ENCODE measurements at regions not wholly inside any gene's neighbourhood (a gene's known extent, or its start where the extent isn't known, plus 50 kb on each side); places are given as distances from the start of the nearest gene placed in this dataset.

DNA sequence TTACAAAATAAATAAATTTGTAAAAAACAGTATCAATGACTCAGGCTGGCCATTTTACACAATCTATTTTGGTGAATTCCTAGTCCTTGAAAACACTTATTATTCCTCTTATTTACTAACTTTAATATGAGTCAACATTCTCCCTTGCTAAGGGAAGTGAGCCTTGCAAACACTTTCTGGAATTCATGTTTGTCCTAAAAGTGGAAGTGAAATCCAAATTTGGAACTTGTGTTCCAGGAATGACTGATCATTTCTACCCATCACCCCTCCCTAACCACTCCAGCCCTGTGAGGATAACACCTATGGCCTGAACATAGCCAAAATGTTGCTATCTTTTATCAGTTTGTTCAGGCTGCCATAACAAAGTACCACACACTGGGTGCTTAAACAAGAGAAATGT lies 83.1 kb downstream of the OR5AK2 start:
- peak overlapping the region; percentile 80 for H3K27ac ChIP-seq
- H3K36me3 ChIP-seq (replicated peaks; ENCODE audit: insufficient read depth, low read depth): no peaks in the 10 kb centered on the region
- no peak overlapping the region for H3K4me2 ChIP-seq
- no peak for TF ChIP-seq EZH2 (IDR thresholded peaks at IDR 0.05; ENCODE audit: borderline replicate concordance)
- TF ChIP-seq, protein P1, sequence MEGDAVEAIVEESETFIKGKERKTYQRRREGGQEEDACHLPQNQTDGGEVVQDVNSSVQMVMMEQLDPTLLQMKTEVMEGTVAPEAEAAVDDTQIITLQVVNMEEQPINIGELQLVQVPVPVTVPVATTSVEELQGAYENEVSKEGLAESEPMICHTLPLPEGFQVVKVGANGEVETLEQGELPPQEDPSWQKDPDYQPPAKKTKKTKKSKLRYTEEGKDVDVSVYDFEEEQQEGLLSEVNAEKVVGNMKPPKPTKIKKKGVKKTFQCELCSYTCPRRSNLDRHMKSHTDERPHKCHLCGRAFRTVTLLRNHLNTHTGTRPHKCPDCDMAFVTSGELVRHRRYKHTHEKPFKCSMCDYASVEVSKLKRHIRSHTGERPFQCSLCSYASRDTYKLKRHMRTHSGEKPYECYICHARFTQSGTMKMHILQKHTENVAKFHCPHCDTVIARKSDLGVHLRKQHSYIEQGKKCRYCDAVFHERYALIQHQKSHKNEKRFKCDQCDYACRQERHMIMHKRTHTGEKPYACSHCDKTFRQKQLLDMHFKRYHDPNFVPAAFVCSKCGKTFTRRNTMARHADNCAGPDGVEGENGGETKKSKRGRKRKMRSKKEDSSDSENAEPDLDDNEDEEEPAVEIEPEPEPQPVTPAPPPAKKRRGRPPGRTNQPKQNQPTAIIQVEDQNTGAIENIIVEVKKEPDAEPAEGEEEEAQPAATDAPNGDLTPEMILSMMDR (IDR thresholded peaks at IDR 0.05; ENCODE audit: poor library complexity): no peak
- TF ChIP-seq EZH2phosphoT487 (IDR thresholded peaks at IDR 0.05; ENCODE audit: low read depth, severe bottlenecking, unreplicated experiment): no peak
- no peak for DNase-seq (ENCODE audit: low spot score)
- H3K4me1 ChIP-seq (ENCODE audit: insufficient read depth): no peaks in the 10 kb centered on the region
- H4K20me1 ChIP-seq (ENCODE audit: insufficient read depth, poor library complexity, severe bottlenecking): no peaks in the 10 kb centered on the region
- H3K4me3 ChIP-seq: no peak overlapping the region
- no peaks in the 10 kb centered on the region for H3K9me2 ChIP-seq (replicated peaks; ENCODE audit: insufficient read depth)
- H3K9me3 ChIP-seq (ENCODE audit: low read depth): no peaks in the 10 kb centered on the region
- H3K27me3 ChIP-seq: no peaks in the 10 kb centered on the region
- H2AFZ ChIP-seq: no peak overlapping the region
- H3K79me2 ChIP-seq: no peaks in the 10 kb centered on the region

DNA sequence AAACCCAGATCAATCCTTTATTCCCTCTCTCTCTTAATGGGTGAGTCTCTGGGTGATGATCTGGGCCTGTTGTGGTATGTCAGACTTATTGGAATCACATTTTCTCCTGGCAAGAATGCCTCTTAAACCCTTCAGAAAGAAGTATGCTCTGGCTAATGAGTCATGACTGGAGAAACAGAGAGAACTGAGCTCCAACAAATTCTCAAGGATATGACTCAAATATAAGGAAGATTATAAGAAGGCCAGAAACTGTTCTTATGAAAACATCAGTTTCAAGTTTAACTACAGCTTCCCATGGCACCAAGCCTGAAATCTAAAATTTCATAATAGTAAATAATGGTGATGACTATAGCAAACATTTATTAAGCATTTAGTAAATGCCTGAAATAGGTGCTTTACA lies 83.9 kb downstream of the OR5AK2 start:
- no peak overlapping the region for H2AFZ ChIP-seq
- no peak overlapping the region for H3K4me2 ChIP-seq
- no peaks in the 10 kb centered on the region for H3K4me1 ChIP-seq (ENCODE audit: insufficient read depth)
- H3K36me3 ChIP-seq (replicated peaks; ENCODE audit: insufficient read depth, low read depth): no peaks in the 10 kb centered on the region
- DNase-seq (ENCODE audit: low spot score): peak; percentile 46
- H3K79me2 ChIP-seq: no peaks in the 10 kb centered on the region
- H3K4me3 ChIP-seq: no peak overlapping the region
- H3K9me3 ChIP-seq (ENCODE audit: low read depth): no peaks in the 10 kb centered on the region
- TF ChIP-seq EZH2 (IDR thresholded peaks at IDR 0.05; ENCODE audit: borderline replicate concordance) (no peak), EZH2phosphoT487 (IDR thresholded peaks at IDR 0.05; ENCODE audit: low read depth, severe bottlenecking, unreplicated experiment) (no peak)
- TF ChIP-seq, protein P1 (IDR thresholded peaks at IDR 0.05; ENCODE audit: poor library complexity): no peak
- no peaks in the 10 kb centered on the region for H3K27me3 ChIP-seq
- peak overlapping the region; percentile 80 for H3K27ac ChIP-seq
- no peaks in the 10 kb centered on the region for H3K9me2 ChIP-seq (replicated peaks; ENCODE audit: insufficient read depth)
- H4K20me1 ChIP-seq (ENCODE audit: insufficient read depth, poor library complexity, severe bottlenecking): no peaks in the 10 kb centered on the region

- TF ChIP-seq, protein P1 (IDR thresholded peaks at IDR 0.05; ENCODE audit: poor library complexity): no peak
- TF ChIP-seq EZH2phosphoT487 (IDR thresholded peaks at IDR 0.05; ENCODE audit: low read depth, severe bottlenecking, unreplicated experiment) (no peak), EZH2 (IDR thresholded peaks at IDR 0.05; ENCODE audit: borderline replicate concordance) (no peak)
- H3K79me2 ChIP-seq: no peaks in the 10 kb centered on the region
- DNase-seq (ENCODE audit: low spot score): no peak
- no peaks in the 10 kb centered on the region for H3K36me3 ChIP-seq (replicated peaks; ENCODE audit: insufficient read depth, low read depth)
- no peaks in the 10 kb centered on the region for H3K9me3 ChIP-seq (ENCODE audit: low read depth)
- no peaks in the 10 kb centered on the region for H4K20me1 ChIP-seq (ENCODE audit: insufficient read depth, poor library complexity, severe bottlenecking)
- no peak overlapping the region for H3K4me2 ChIP-seq
- H3K4me3 ChIP-seq: no peak overlapping the region
- 88% methylated on average over 3 of the region's 3 CpGs for WGBS (ENCODE audit: low lambda C conversion rate, missing lambda C conversion rate)
- H3K4me1 ChIP-seq (ENCODE audit: insufficient read depth): no peaks in the 10 kb centered on the region
- H3K9me2 ChIP-seq (replicated peaks; ENCODE audit: insufficient read depth): no peaks in the 10 kb centered on the region
- H3K27me3 ChIP-seq: no peaks in the 10 kb centered on the region
- peak overlapping the region; percentile 56 for H3K27ac ChIP-seq
- H2AFZ ChIP-seq: no peak overlapping the region
These were observed 84.4 kb downstream of the OR5AK2 start for GRCh38 chr11:57073128-57073527.

- Histone ChIP-seq H3K4me3 (no peak overlapping the region), H4K20me1 (ENCODE audit: insufficient read depth, poor library complexity, severe bottlenecking) (no peaks in the 10 kb centered on the region), H2AFZ (no peak overlapping the region), H3K4me2 (no peak overlapping the region), H3K79me2 (no peaks in the 10 kb centered on the region), H3K36me3 (replicated peaks; ENCODE audit: insufficient read depth, low read depth) (no peaks in the 10 kb centered on the region), H3K4me1 (ENCODE audit: insufficient read depth) (no peaks in the 10 kb centered on the region), H3K27ac (no peak overlapping the region), H3K27me3 (no peaks in the 10 kb centered on the region), H3K9me2 (replicated peaks; ENCODE audit: insufficient read depth) (no peaks in the 10 kb centered on the region), H3K9me3 (ENCODE audit: low read depth) (no peaks in the 10 kb centered on the region)
- TF ChIP-seq, protein P1 (IDR thresholded peaks at IDR 0.05; ENCODE audit: poor library complexity): no peak
- TF ChIP-seq EZH2phosphoT487 (IDR thresholded peaks at IDR 0.05; ENCODE audit: low read depth, severe bottlenecking, unreplicated experiment): no peak
- no peak for TF ChIP-seq EZH2 (IDR thresholded peaks at IDR 0.05; ENCODE audit: borderline replicate concordance)
- DNase-seq (ENCODE audit: low spot score): no peak
- WGBS (ENCODE audit: low lambda C conversion rate, missing lambda C conversion rate): 88% methylated on average over 1 of the region's 1 CpG
These were observed 92.6 kb downstream of the OR5AK2 start for GRCh38 chr11:57081356-57081755.

Data from hepatocyte (in vitro differentiated cells).